Cardiac muscle cell (in vitro differentiated cells and primary cell): ENCODE measurements at regions not wholly inside any gene's neighbourhood (a gene's known extent, or its start where the extent isn't known, plus 50 kb on each side); places are given as distances from the start of the nearest gene placed in this dataset.
"Not testable (repeated sequence)": the region's sequence is repeated elsewhere in the genome, so short reads cannot be mapped to it uniquely, and the experiment has no call there.

ENCODE experiments used
- DNase-seq, 2 donors: peaks; one replicate each; pipeline versions ENCODE4 v3.0.0 to v3.0.0-alpha.2; 2010 to 2017; ENCODE audit warnings: low read depth in 1 of 2, low spot score in 1 of 2
- H3K27ac ChIP-seq: fragments of 200-600 bp; sonication (generic); 2 replicates; pipeline ENCODE4 v1.5.1; 2016
- H3K27me3 ChIP-seq: fragments of 200-600 bp; sonication (generic); 2 replicates; pipeline ENCODE4 v1.6.0; 2016; ENCODE audit warnings: control low read depth
- H3K36me3 ChIP-seq: fragments of 200-600 bp; sonication (generic); 2 replicates; pipeline ENCODE4 v1.5.1; 2016; ENCODE audit warnings: control low read depth
- H3K4me1 ChIP-seq: fragments of 200-600 bp; sonication (generic); 2 replicates; pipeline ENCODE4 v1.8.1; 2017; ENCODE audit warnings: low read depth, mild to moderate bottlenecking, mixed run types
- H3K4me3 ChIP-seq: fragments of 200-600 bp; sonication (generic); 2 replicates; pipeline ENCODE4 v1.5.1; 2016; ENCODE audit warnings: mild to moderate bottlenecking
- H3K9me3 ChIP-seq: fragments of 200-600 bp; sonication (generic); 2 replicates; pipeline ENCODE4 v1.5.1; 2017; ENCODE audit warnings: low read depth, mild to moderate bottlenecking, control low read depth
- CTCF ChIP-seq: IDR thresholded peaks from 2 replicates; pipeline ENCODE4 v1.5.1; 2012; ENCODE audit warnings: low read depth, mild to moderate bottlenecking, low read length

- Histone ChIP-seq H3K27me3 (no peaks in the 10 kb centered on the region), H3K9me3 (no peaks in the 10 kb centered on the region), H3K4me3 (no peak overlapping the region), H3K36me3 (no peaks in the 10 kb centered on the region), H3K4me1 (no peaks in the 10 kb centered on the region), H3K27ac (no peak overlapping the region)
- no peak for TF ChIP-seq CTCF
- no peak for DNase-seq
Measured at GRCh38 chr2:142572346-142573132, 304.9 kb upstream of the KYNU start.

GRCh38 chr2:142571934-142572333 is 305.5 kb upstream of the KYNU start:
- no peaks in the 10 kb centered on the region for H3K36me3 ChIP-seq
- no peaks in the 10 kb centered on the region for H3K9me3 ChIP-seq
- H3K4me3 ChIP-seq: no peak overlapping the region
- no peaks in the 10 kb centered on the region for H3K4me1 ChIP-seq
- no peak overlapping the region for H3K27ac ChIP-seq
- DNase-seq: no peak
- no peak for TF ChIP-seq CTCF
- H3K27me3 ChIP-seq: no peaks in the 10 kb centered on the region

- DNase-seq: no peak
- no peak for TF ChIP-seq CTCF
- Histone ChIP-seq H3K27me3 (no peaks in the 10 kb centered on the region), H3K4me1 (no peaks in the 10 kb centered on the region), H3K4me3 (no peak overlapping the region), H3K36me3 (no peaks in the 10 kb centered on the region), H3K9me3 (no peaks in the 10 kb centered on the region), H3K27ac (no peak overlapping the region)
Measured at GRCh38 chr2:142562900-142563299, 314.6 kb upstream of the KYNU start.

- Histone ChIP-seq H3K27ac (no peak overlapping the region), H3K36me3 (no peaks in the 10 kb centered on the region)
Measured at GRCh38 chr2:142561656-142562055, 315.8 kb upstream of the KYNU start.

GRCh38 chr2:142557391-142557790 is 320.1 kb upstream of the KYNU start:
- H3K4me1 ChIP-seq: no peaks in the 10 kb centered on the region
- no peak overlapping the region for H3K27ac ChIP-seq
- H3K4me3 ChIP-seq: no peak overlapping the region
- H3K9me3 ChIP-seq: no peaks in the 10 kb centered on the region
- no peak for TF ChIP-seq CTCF
- no peaks in the 10 kb centered on the region for H3K27me3 ChIP-seq
- H3K36me3 ChIP-seq: no peaks in the 10 kb centered on the region
- DNase-seq: no peak

More at GRCh38 chr2:142561656-142562055, 315.8 kb upstream of the KYNU start:
- no peak overlapping the region for H3K4me3 ChIP-seq
- no peak for DNase-seq
- TF ChIP-seq CTCF: no peak
- H3K4me1 ChIP-seq: no peaks in the 10 kb centered on the region
- H3K9me3 ChIP-seq: no peaks in the 10 kb centered on the region
- H3K27me3 ChIP-seq: no peaks in the 10 kb centered on the region

- H3K4me3 ChIP-seq, H3K9me3 ChIP-seq, H3K36me3 ChIP-seq, DNase-seq, H3K27ac ChIP-seq, H3K4me1 ChIP-seq, H3K27me3 ChIP-seq: not testable (repeated sequence)
Measured at GRCh38 chr2:142545999-142546398, 331.5 kb upstream of the KYNU start.
